LNCaP clone FGC (cell line): ENCODE measurements at regions not wholly inside any gene's neighbourhood (a gene's known extent, or its start where the extent isn't known, plus 50 kb on each side); places are given as distances from the start of the nearest gene placed in this dataset.

Experiments
- DNase-seq: peaks from one replicate; pipeline ENCODE4 v3.0.0-alpha.2; 2011; ENCODE audit warnings: low read depth
- H3K4me3 ChIP-seq: 2 replicates; pipeline ENCODE4 v1.5.1; 2011; ENCODE audit warnings: mild to moderate bottlenecking, low read depth, low read length, control low read depth
- TF ChIP-seq, protein P1 (sequence below): IDR thresholded peaks from 2 replicates; pipeline ENCODE4 v1.5.1; 2012; ENCODE audit warnings: mild to moderate bottlenecking; ENCODE audit not compliant: control insufficient read depth, insufficient read depth; ENCODE audit errors: extremely low read depth

DNA sequence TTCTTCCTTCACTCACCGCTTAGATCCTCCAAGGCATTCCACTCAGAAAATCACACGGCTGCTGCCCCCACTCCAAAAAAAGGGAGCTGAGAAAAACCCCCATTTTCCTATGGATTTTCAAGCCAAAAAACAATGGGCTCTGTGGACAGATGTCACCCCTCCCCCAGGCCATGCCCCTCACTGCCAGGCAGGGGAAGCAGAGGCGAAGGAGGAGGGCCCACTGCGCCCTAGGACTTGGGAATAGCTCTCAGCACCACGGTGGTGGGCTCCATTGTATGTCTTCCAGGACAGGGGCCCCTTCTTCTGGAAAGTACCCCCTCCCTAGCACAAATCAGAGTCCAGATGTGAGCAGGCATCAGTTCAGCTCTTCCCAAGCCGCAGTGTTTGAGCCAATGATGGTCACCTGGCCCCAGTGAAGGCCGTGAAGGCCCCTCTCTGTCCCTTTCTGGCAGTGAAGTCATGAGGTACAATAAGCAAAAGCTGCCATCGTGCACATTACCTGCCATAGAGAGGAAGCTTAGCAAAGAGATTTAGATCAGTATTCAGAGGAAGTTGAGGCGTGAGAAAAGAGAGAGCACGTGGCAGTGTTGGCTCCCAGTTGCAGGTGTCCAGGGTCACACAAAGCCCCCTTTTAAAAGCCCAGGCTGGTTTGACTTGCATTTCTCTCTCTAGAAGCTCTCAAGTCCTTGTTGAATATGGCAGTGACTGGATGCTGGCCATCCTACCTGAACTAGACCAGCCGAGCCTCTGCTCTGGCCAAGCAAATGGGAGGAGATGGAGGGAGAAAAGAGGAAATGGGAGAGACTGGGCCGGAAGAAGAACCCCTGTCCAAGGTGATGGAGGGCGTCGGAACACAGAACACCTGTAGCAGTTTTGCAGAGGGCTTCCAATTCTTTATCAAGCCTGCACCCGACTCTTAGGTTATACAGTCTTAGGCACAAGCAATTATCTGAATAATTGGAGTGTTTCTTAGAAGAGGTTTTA is 149.0 kb downstream of the TOMM20 start:
- no peak for DNase-seq
- no peak overlapping the region for H3K4me3 ChIP-seq
- TF ChIP-seq, protein P1, sequence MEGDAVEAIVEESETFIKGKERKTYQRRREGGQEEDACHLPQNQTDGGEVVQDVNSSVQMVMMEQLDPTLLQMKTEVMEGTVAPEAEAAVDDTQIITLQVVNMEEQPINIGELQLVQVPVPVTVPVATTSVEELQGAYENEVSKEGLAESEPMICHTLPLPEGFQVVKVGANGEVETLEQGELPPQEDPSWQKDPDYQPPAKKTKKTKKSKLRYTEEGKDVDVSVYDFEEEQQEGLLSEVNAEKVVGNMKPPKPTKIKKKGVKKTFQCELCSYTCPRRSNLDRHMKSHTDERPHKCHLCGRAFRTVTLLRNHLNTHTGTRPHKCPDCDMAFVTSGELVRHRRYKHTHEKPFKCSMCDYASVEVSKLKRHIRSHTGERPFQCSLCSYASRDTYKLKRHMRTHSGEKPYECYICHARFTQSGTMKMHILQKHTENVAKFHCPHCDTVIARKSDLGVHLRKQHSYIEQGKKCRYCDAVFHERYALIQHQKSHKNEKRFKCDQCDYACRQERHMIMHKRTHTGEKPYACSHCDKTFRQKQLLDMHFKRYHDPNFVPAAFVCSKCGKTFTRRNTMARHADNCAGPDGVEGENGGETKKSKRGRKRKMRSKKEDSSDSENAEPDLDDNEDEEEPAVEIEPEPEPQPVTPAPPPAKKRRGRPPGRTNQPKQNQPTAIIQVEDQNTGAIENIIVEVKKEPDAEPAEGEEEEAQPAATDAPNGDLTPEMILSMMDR, result no peak

- no peak for DNase-seq
- no peak overlapping the region for H3K4me3 ChIP-seq
- TF ChIP-seq, protein P1, result no peak
Measured at GRCh38 chr1:234978397-234979295, 150.0 kb downstream of the TOMM20 start.

DNA sequence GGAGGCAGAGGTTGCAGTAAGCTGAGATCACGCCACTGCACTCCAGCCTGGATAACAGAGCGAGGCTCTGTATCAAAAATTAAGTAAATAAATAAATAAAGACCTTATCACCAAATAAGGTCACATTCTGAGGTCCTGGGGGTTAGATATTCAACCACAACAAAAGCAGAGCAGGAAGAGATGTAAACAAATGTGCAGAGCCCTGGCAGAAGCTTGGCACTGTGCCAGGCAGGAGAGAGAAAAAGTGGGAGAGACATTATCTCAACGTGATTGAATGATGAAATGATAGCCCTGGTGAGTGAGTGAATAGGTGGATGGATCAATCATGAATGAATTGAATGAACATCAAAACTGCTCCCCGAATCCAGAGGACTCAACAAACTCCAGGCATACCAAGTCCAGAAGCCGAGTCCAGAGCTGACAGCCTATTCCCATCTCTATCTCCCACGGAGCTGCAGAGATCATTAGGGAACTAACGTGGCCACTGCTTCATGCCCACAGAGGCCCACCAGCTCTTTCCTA is 150.7 kb downstream of the TOMM20 start:
- no peak overlapping the region for H3K4me3 ChIP-seq
- DNase-seq, result no peak
- TF ChIP-seq, protein P1, result no peak

DNA sequence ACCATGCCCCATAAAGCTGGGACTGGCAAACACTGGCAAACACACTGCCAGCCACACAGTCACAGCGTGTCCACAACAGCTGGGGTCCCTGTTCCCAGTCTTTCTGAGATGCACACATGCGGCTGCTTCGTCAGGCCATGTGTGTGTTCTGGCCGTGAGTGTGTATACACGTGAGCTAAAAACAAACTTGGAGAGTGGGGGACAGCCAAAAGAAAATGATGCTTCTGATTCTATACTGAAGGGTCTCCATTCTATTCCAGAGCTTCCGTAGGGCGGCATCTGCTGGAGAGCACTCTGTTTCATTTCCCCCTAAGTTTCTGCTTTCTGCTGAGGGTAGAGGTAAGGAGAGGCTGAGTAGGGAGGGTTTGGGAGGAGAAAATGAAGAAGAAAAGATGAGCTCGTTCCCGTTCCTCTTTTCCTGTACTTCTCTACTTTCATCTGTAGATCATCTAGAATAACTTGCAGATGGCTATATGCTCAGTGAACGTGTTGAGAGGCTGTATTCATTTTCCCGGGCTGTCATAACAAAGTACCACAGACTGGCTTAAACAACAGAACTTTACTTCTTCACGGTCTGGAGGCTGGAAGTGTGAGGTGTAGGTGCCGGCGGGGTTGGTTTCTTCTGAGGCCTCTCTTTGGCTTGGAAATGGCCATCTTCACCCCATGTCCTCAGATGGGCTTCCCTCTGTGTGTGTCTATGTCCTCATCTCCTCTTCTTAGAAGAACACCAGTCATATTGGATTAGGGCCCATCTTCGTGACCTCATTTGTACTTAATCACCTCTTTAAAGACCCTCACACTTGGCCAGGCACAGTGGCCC is 151.6 kb downstream of the TOMM20 start:
- no peak for DNase-seq
- H3K4me3 ChIP-seq, result no peak overlapping the region
- TF ChIP-seq, protein P1, result no peak

- no peak for DNase-seq
- H3K4me3 ChIP-seq, result no peak overlapping the region
- TF ChIP-seq, protein P1, result no peak
Measured at GRCh38 chr1:234975941-234976860, 152.4 kb downstream of the TOMM20 start.
